Sigmoid colon (tissue), 4 donors: ENCODE measurements at regions not wholly inside any gene's neighbourhood (a gene's known extent, or its start where the extent isn't known, plus 50 kb on each side); places are given as distances from the start of the nearest gene placed in this dataset.

Source experiments
- EP300 ChIP-seq, 4 donors: sonication (generic); formaldehyde crosslinking; IDR thresholded peaks; one replicate each; pipeline ENCODE4 v1.6.1; 2017; ENCODE audit warnings: antibody characterized with exemption in 4 of 4
- TF ChIP-seq, protein P1 (sequence below), 4 experiments: fragments of 450-650 bp in 3 of 4; fragments of 200-600 bp in 1 of 4; IDR thresholded peaks; one replicate each; pipeline ENCODE4 v1.5.1; 2016 to 2019; ENCODE audit warnings: antibody characterized with exemption in 4 of 4, mild to moderate bottlenecking in 3 of 4, moderate library complexity in 2 of 4

DNA sequence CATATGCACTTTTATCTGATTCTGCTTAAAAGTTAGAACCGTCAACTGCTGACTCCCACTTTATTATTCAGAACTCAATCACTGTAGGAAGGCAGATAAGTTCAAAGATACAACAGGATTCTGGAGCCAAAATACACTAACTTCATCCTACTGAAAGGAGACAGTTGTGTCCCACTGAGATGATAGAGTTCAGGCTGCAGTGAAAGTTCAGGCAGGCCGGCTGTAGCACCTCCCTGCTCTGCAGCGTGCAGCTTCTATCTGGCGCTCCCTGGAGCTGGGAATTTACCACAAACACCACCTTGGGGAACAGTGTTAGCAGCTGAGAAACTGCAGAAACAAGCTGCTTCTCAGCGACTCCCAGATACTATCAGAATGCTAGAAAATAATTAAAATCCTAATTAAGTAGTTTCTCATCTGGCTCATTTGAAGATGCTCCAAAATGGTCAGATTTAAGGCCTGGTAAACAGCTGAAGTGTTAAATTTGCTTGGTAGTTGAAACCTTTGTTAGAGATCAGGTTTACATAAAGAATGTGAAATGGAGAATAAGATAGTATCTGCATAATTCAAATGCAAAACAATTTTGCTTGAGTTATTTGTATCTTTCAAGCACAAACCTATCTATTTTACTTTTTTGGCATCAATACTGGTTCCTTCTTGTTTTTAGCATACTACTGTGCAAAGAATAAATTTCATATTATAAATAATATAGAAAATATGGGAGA, 52.3 kb upstream of the CNTLN start:
- TF ChIP-seq, protein P1, sequence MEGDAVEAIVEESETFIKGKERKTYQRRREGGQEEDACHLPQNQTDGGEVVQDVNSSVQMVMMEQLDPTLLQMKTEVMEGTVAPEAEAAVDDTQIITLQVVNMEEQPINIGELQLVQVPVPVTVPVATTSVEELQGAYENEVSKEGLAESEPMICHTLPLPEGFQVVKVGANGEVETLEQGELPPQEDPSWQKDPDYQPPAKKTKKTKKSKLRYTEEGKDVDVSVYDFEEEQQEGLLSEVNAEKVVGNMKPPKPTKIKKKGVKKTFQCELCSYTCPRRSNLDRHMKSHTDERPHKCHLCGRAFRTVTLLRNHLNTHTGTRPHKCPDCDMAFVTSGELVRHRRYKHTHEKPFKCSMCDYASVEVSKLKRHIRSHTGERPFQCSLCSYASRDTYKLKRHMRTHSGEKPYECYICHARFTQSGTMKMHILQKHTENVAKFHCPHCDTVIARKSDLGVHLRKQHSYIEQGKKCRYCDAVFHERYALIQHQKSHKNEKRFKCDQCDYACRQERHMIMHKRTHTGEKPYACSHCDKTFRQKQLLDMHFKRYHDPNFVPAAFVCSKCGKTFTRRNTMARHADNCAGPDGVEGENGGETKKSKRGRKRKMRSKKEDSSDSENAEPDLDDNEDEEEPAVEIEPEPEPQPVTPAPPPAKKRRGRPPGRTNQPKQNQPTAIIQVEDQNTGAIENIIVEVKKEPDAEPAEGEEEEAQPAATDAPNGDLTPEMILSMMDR (IDR thresholded peaks at IDR 0.05): peak in 1 of 4 experiments; percentile 31
- TF ChIP-seq EP300 (IDR thresholded peaks at IDR 0.05): no peak
